ENCODE measurements at regions not wholly inside any gene's neighbourhood (a gene's known extent, or its start where the extent isn't known, plus 50 kb on each side); places are given as distances from the start of the nearest gene placed in this dataset.

DNA sequence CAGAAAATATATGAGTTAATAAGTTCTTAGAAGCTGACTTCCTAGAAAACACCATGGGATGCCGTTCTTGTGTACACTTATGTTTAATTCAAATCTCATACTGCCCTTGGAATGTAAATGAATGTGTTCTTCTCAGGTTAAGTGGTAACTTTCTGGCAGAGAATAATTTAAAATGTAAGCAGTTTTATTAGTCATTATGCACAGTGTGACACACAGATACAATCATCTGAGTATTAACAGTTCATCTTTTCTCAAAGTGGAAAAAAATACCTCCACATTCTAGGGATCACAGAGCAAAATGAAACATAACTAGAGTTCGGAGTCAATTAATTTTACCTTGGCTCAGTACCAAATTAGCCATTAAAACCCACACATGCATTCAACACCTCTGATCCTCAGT is 508.1 kb downstream of the CDH9 start:
- CTCF ChIA-PET = no interaction called here
- no peak overlapping the region for H4K91ac ChIP-seq (ENCODE audit: insufficient read depth, low read depth, low read length)
- TF ChIP-seq NFE2L2 (IDR thresholded peaks at IDR 0.05; ENCODE audit: low read depth, low read length) (no peak), CEBPB (IDR thresholded peaks at IDR 0.05; ENCODE audit: low read depth, low read length) (no peak), RCOR1 (IDR thresholded peaks at IDR 0.05; ENCODE audit: insufficient replicate concordance, low read length) (no peak), FOS (IDR thresholded peaks at IDR 0.05; ENCODE audit: low read depth, low read length) (no peak), POLR2A (IDR thresholded peaks at IDR 0.05; ENCODE audit: low read depth, low read length) (no peak)
- TF ChIP-seq, protein P1, sequence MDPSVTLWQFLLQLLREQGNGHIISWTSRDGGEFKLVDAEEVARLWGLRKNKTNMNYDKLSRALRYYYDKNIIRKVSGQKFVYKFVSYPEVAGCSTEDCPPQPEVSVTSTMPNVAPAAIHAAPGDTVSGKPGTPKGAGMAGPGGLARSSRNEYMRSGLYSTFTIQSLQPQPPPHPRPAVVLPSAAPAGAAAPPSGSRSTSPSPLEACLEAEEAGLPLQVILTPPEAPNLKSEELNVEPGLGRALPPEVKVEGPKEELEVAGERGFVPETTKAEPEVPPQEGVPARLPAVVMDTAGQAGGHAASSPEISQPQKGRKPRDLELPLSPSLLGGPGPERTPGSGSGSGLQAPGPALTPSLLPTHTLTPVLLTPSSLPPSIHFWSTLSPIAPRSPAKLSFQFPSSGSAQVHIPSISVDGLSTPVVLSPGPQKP (IDR thresholded peaks at IDR 0.05; ENCODE audit: borderline replicate concordance, low read depth, low read length) = no peak
- TF ChIP-seq, protein P2, sequence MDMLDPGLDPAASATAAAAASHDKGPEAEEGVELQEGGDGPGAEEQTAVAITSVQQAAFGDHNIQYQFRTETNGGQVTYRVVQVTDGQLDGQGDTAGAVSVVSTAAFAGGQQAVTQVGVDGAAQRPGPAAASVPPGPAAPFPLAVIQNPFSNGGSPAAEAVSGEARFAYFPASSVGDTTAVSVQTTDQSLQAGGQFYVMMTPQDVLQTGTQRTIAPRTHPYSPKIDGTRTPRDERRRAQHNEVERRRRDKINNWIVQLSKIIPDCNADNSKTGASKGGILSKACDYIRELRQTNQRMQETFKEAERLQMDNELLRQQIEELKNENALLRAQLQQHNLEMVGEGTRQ (IDR thresholded peaks at IDR 0.05; ENCODE audit: low read depth, low read length) = no peak
- H3K23ac ChIP-seq (ENCODE audit: low read depth, low read length) = no peak overlapping the region
- no TSS peak for BruUV-seq (replicated peaks)
- dilution Hi-C loops (cut with HindIII; ENCODE audit: low sequenced_read_pairs, unreplicated experiment) (no loop called here), in situ Hi-C loops (cut with MboI; ENCODE audit: low sequenced_read_pairs) (no loop called here), intact Hi-C loops (cut with micrococcal nuclease) (no loop called here)
- H2BK120ac ChIP-seq (ENCODE audit: low read depth, low read length) = no peak overlapping the region
- H4K5ac ChIP-seq (ENCODE audit: low read depth, low read length) = no peak overlapping the region
- ATAC-seq (ENCODE audit: low read depth) (no peak), DNase-seq (no peak)
- H4K8ac ChIP-seq (ENCODE audit: low read depth in 2 of 2, low read length in 2 of 2) = no peak overlapping the region
- no peaks in the 10 kb centered on the region for H3K27me3 ChIP-seq (ENCODE audit: control insufficient read depth, insufficient read depth, low read length)
- no peak overlapping the region for H2BK20ac ChIP-seq (ENCODE audit: low read depth, low read length)
- no peaks in the 10 kb centered on the region for H3K79me1 ChIP-seq (ENCODE audit: low read depth in 1 of 2, low read length in 2 of 2)
- no peak overlapping the region for H3K27ac ChIP-seq (ENCODE audit: insufficient read depth, low read length)
- no peak overlapping the region for H2AK9ac ChIP-seq (replicated peaks; ENCODE audit: low read depth, low read length, poor library complexity)
- no peaks in the 10 kb centered on the region for H3K4me1 ChIP-seq (ENCODE audit: control insufficient read depth, insufficient read depth, low read length)
- no peaks in the 10 kb centered on the region for H4K20me1 ChIP-seq (ENCODE audit: insufficient read depth, low read length)
- no peak overlapping the region for H3K4me3 ChIP-seq (ENCODE audit: insufficient read depth, low read depth, low read length)
- no peak overlapping the region for H2BK5ac ChIP-seq (ENCODE audit: low read depth, low read length, poor library complexity, severe bottlenecking)
- no peak overlapping the region for H2BK15ac ChIP-seq (ENCODE audit: low read depth, low read length)
- H3K4me2 ChIP-seq (ENCODE audit: low read depth, low read length) = no peak overlapping the region
- H3K36me3 ChIP-seq (ENCODE audit: control insufficient read depth, insufficient read depth, low read length) = no peaks in the 10 kb centered on the region
- no peak overlapping the region for H3K9ac ChIP-seq (ENCODE audit: low read depth, low read length)
- H3K9me1 ChIP-seq (ENCODE audit: insufficient read depth, low read length) = no peaks in the 10 kb centered on the region
- H2AFZ ChIP-seq (replicated peaks; ENCODE audit: low read length, poor library complexity) = no peak overlapping the region
- H3K4ac ChIP-seq (ENCODE audit: low read depth, low read length) = no peak overlapping the region
- no peak overlapping the region for H2AK5ac ChIP-seq (ENCODE audit: low read depth, low read length)
- no peak overlapping the region for H3K56ac ChIP-seq (ENCODE audit: extremely low read depth, insufficient read depth, low read length)
- H3K14ac ChIP-seq (replicated peaks; ENCODE audit: low read depth, low read length) = no peak overlapping the region
- peaks cover 3% of the 10 kb centered on the region for H3K9me3 ChIP-seq (ENCODE audit: control insufficient read depth, insufficient read depth, low read length)
- no CpG with 5 or more reads among the region's 2 CpGs for WGBS, 2 experiments (ENCODE audit: extremely low coverage in 2 of 2, insufficient read length in 1 of 2)
- POLR2A ChIA-PET (ENCODE audit: unreplicated experiment) = no interaction called here
- H3K18ac ChIP-seq (ENCODE audit: low read depth, low read length) = no peak overlapping the region

All from IMR-90 (cell line).